Effector memory CD8-positive, alpha-beta T cell (primary cell): ENCODE measurements at regions not wholly inside any gene's neighbourhood (a gene's known extent, or its start where the extent isn't known, plus 50 kb on each side); places are given as distances from the start of the nearest gene placed in this dataset.
A peak's percentile ranks its signal among the peaks of the same experiment; 100 is the strongest.

Experiments used
- ATAC-seq: fragments of 150-1000 bp; cut with Tn5 transposase; replicated peaks from 2 replicates; pipeline ENCODE4 v1.10.0; 2021; ENCODE audit warnings: mild to moderate bottlenecking, moderate library complexity
- DNase-seq, 3 experiments: peaks; one replicate each; pipeline ENCODE4 v3.0.0; 2021
- H3K27ac Mint-ChIP-seq, 2 donors: one replicate each; pipeline ENCODE4 v1.8.0; 2022; ENCODE audit warnings: mild to moderate bottlenecking in 2 of 2, mixed read lengths in 2 of 2, moderate library complexity in 2 of 2
- H3K27me3 Mint-ChIP-seq, 2 donors: one replicate each; pipeline ENCODE4 v1.8.0; 2022; ENCODE audit warnings: mixed read lengths in 2 of 2
- H3K36me3 Mint-ChIP-seq: one replicate; pipeline ENCODE4 v1.8.0; 2022; ENCODE audit warnings: mild to moderate bottlenecking, moderate library complexity, mixed read lengths; ENCODE audit not compliant: insufficient read depth
- H3K4me1 Mint-ChIP-seq, 2 donors: one replicate each; pipeline ENCODE4 v1.8.0; 2022; ENCODE audit warnings: low read depth in 2 of 2, mixed read lengths in 2 of 2
- H3K4me3 Mint-ChIP-seq, 2 donors: one replicate each; pipeline ENCODE4 v1.8.0; 2022; ENCODE audit warnings: mild to moderate bottlenecking in 2 of 2, mixed read lengths in 2 of 2, moderate library complexity in 2 of 2
- H3K9me3 Mint-ChIP-seq, 2 donors: one replicate each; pipeline ENCODE4 v1.8.0; 2022; ENCODE audit warnings: mixed read lengths in 2 of 2

GRCh38 chr2:176645494-176645893, 376.3 kb downstream of the MTX2 start:
- ATAC-seq (no peak), DNase-seq (no peak)
- Mint-ChIP-seq H3K36me3 (no peaks in the 10 kb centered on the region), H3K27me3 (peaks cover 78 to 92% of the 10 kb centered on the region in 2 donors), H3K9me3 (no peaks in the 10 kb centered on the region), H3K27ac (no peak overlapping the region), H3K4me3 (no peak overlapping the region), H3K4me1 (peaks cover 0 to 2% of the 10 kb centered on the region in 2 donors)

GRCh38 chr2:176646033-176646615, 376.9 kb downstream of the MTX2 start:
- Mint-ChIP-seq H3K27me3 (peaks cover 78 to 92% of the 10 kb centered on the region in 2 donors), H3K4me1 (peaks cover 0 to 2% of the 10 kb centered on the region in 2 donors), H3K9me3 (no peaks in the 10 kb centered on the region), H3K4me3 (no peak overlapping the region), H3K36me3 (no peaks in the 10 kb centered on the region), H3K27ac (no peak overlapping the region)
- DNase-seq (no peak), ATAC-seq (no peak)

DNA sequence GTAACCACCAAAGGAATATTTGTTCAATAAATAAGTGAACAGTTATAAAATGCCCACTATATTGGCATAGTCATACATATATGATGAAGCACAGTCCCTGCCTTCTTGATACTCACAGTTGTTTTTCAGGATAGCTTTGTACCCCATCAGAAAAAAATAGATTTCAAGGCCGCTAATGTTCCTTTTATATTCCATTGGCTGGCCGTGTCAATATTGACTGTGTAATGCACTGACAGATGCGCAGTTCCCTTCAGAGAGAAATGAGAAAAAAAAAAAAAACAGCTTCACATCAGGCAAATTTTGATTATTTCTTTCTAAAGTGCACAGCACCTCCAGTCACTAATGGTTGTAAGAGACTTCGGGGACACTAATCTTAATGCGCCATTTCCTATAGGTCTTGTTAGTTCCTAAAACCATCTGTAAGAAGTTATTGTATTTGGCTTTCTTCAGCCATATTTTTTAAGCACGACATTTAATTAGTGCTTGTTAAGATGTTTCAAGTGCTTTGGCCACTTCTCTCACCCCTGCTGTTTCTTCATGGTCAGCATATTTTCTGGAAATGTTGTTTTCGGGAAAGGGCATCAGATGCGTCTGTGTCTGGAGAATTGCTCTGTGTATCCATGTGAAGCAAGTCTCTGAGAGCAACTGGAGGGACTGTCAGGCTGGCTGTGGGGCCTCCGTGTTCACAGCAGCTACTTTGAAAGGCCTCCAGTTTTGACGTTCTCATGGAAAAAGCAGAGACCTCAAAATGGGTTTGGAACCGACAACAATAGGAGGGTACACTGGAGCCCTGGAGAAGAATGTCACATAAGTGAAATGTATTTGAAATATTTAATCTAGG, 378.3 kb downstream of the MTX2 start:
- no peak for ATAC-seq
- no peaks in the 10 kb centered on the region for H3K36me3 Mint-ChIP-seq
- no peak overlapping the region for H3K4me3 Mint-ChIP-seq
- H3K9me3 Mint-ChIP-seq = no peaks in the 10 kb centered on the region
- H3K27ac Mint-ChIP-seq = no peak overlapping the region
- H3K4me1 Mint-ChIP-seq = peaks cover 0 to 2% of the 10 kb centered on the region in 2 donors
- peaks cover 70 to 81% of the 10 kb centered on the region in 2 donors for H3K27me3 Mint-ChIP-seq
- DNase-seq = no peak

DNA sequence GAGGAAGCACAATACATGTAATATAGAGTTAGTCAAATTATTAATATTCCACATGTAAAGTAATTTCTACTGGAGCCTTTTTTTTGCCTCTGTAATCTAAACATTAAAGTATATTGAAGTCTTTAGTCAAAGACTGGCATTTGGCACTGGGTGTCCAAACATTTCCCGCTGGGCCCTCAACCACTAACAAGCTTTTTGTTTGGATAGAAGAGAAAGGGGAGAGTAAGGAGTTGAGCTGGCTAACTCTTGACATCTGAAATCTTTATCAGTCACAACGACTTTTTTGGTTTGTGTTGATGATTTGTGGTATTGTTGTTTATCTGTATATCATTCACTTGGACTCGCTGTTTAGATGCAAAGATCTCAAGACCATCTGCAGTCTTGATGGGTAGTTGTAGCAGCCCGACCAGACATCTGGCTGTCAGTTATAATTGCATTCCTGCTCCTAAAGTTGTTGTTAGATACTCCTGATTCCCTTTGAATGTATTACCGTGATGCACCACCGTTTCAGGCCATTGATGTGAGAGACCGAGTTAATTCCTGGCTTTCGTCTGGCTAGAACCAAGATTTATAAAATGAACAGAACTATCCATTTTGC, 379.6 kb downstream of the MTX2 start:
- H3K4me3 Mint-ChIP-seq = no peak overlapping the region
- ATAC-seq (no peak), DNase-seq (no peak)
- no peaks in the 10 kb centered on the region for H3K9me3 Mint-ChIP-seq
- H3K27me3 Mint-ChIP-seq = peaks cover 60 to 70% of the 10 kb centered on the region in 2 donors
- no peak overlapping the region for H3K27ac Mint-ChIP-seq
- H3K36me3 Mint-ChIP-seq = no peaks in the 10 kb centered on the region
- H3K4me1 Mint-ChIP-seq = no peaks in the 10 kb centered on the region

DNA sequence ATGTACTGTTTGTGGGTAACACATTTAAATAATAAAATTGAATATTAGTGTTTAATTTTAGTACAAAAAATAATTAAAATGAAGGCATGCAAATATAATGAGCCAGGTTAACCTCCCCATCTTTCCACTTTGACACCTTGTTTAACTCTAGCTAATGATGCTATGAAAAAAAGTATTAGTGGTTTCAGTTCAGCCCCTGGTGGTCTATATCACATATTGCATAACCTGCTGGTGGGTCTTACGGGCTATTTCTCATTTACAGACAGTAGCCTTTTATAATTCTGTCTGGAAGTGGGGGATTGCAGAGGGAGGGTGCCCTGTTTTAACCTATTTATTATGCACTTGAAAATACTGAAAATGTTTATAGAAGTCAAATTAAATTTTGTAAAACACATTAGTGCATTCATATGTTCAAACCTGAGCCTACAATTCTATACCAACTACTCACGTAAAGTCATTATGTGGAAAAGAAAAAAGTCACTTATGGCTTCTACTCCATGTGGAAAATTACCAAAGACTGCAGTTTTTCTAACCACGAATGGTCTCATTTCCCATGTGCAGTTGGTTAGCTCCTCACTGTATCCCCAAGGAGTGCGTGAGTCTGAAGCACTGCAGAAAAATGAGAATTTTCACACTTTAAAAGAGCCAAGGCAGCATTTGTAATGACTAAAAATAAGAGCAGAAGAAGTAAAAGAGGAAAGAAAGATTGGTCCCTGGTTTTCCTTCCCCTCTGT, 381.0 kb downstream of the MTX2 start:
- H3K27me3 Mint-ChIP-seq = peaks cover 45 to 55% of the 10 kb centered on the region in 2 donors
- H3K36me3 Mint-ChIP-seq = no peaks in the 10 kb centered on the region
- no peak overlapping the region for H3K27ac Mint-ChIP-seq

DNA sequence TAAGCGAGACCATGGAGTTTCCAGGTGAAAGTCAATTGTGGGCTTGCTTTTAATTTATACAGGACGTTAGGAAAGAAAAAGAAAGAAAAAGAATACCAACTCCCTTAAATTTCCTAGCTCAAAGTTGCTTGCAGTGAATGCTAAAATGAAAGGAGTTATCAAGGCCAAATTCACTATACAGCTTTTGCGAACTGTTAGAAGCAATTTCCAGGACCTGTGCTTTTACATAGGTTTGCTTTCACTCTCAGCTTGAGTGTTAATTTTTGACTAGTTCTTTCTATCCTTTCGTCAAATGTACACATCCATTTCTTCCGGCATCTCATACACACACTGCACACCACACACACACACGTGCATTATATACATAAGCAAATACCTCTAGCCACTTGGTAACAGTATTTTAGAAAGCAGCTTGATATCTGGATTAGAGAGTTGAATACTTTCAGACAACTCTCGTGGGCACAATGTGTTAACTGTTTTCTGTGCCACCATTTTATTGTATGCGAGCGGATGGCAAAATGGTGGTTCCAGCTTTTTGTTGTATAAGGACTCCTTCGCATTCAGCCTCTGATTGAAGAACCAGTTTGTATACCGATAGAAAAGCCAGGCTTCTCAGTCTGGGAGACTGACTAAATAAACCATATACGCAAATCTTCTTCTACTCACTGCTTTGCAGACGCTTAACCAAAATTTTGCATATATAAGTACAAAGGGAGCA, 381.8 kb downstream of the MTX2 start:
- no peaks in the 10 kb centered on the region for H3K4me1 Mint-ChIP-seq
- DNase-seq (no peak), ATAC-seq (no peak)
- H3K27ac Mint-ChIP-seq = no peak overlapping the region
- H3K36me3 Mint-ChIP-seq = no peaks in the 10 kb centered on the region
- no peak overlapping the region for H3K4me3 Mint-ChIP-seq
- peaks cover 41 to 48% of the 10 kb centered on the region in 2 donors for H3K27me3 Mint-ChIP-seq
- no peaks in the 10 kb centered on the region for H3K9me3 Mint-ChIP-seq

More for the DNA sequence above, 381.0 kb downstream of the MTX2 start:
- Mint-ChIP-seq H3K4me3 (no peak overlapping the region), H3K9me3 (no peaks in the 10 kb centered on the region), H3K4me1 (no peaks in the 10 kb centered on the region)
- ATAC-seq (no peak), DNase-seq (no peak)

GRCh38 chr2:176652300-176653182, 383.3 kb downstream of the MTX2 start:
- Mint-ChIP-seq H3K9me3 (no peaks in the 10 kb centered on the region), H3K4me3 (no peak overlapping the region), H3K27me3 (peaks cover 35 to 48% of the 10 kb centered on the region in 2 donors), H3K4me1 (no peaks in the 10 kb centered on the region), H3K36me3 (no peaks in the 10 kb centered on the region), H3K27ac (no peak overlapping the region)
- DNase-seq = peak; percentile 6 to 16 (median 11)
- ATAC-seq = peak; percentile 74

DNA sequence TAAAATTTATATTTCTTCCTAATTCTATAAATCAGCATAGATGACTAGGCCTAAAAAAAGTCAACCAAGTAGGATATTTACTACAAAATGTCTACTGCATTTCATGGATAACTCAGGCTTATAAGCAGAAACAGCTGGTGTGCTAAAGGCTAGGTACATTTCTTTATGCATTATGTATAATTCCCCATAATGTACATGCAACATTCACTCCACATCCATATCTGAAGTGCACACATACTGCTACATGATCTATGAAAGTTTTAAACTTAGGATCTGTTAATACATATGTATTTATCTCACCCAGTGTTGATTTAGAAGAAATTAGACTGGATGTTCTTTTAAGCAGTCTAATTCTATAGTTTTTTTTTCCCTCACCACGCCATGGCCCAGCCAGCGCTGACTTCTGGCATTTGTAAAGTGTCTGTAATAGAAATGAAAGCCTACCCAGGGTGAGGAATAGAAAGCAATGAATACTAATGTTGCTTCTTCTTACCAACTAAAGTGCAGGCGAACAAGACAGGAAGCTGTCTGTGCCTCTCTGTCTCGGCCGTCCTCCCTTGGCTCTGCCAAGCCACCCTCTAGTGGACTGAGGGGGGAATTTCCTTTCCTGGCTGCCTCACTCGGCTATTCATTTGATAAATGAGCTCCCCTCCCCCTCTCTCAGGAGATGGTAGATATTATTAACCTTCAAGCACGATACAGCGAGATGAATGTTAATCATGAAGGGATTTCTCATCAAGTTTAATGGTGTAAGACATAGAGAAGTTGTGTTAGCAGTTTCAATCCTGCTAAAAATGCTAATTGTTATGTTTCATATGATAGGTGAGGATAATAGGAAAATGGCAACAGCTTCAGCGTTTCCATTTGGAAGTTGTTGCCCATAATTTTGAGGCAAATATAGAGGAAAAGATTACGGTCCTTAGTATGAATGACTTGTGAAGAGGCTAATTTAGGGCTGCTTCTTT, 384.5 kb downstream of the MTX2 start:
- Mint-ChIP-seq H3K27me3 (peaks cover 41 to 53% of the 10 kb centered on the region in 2 donors), H3K9me3 (no peaks in the 10 kb centered on the region), H3K4me1 (no peaks in the 10 kb centered on the region), H3K27ac (no peak overlapping the region), H3K4me3 (no peak overlapping the region), H3K36me3 (no peaks in the 10 kb centered on the region)
- peak; percentile 48 for ATAC-seq
- peak; percentile 5 to 17 (median 7) for DNase-seq

- Mint-ChIP-seq H3K9me3 (no peaks in the 10 kb centered on the region), H3K27ac (no peak overlapping the region), H3K4me3 (no peak overlapping the region), H3K36me3 (no peaks in the 10 kb centered on the region), H3K4me1 (no peaks in the 10 kb centered on the region), H3K27me3 (peaks cover 41 to 53% of the 10 kb centered on the region in 2 donors)
- no peak for ATAC-seq
- DNase-seq = no peak
Measured at GRCh38 chr2:176656038-176656775, 387.0 kb downstream of the MTX2 start.

DNA sequence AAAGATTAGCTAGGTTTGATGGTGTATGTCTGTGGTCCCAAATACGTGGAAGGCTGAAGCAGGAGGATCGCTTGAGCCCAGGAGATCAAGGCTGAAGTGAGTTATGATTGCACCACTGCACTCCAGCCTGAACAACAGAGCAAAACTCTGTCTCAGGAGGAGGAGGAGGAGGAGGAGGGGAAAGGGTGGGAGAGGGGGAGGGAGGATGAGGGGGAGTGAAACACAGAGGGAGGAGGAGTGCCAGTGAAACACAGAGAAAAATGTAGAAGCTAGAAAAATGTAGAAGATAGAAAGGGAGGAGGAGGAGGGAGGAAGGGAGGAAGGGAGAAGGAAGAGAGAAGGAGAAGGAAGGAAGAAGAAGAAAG, 387.5 kb downstream of the MTX2 start:
- H3K9me3 Mint-ChIP-seq = no peaks in the 10 kb centered on the region
- DNase-seq = no peak
- peaks cover 41 to 56% of the 10 kb centered on the region in 2 donors for H3K27me3 Mint-ChIP-seq
- H3K27ac Mint-ChIP-seq = no peak overlapping the region
- H3K4me3 Mint-ChIP-seq = no peak overlapping the region
- H3K36me3 Mint-ChIP-seq = no peaks in the 10 kb centered on the region
- no peaks in the 10 kb centered on the region for H3K4me1 Mint-ChIP-seq
- no peak for ATAC-seq

DNA sequence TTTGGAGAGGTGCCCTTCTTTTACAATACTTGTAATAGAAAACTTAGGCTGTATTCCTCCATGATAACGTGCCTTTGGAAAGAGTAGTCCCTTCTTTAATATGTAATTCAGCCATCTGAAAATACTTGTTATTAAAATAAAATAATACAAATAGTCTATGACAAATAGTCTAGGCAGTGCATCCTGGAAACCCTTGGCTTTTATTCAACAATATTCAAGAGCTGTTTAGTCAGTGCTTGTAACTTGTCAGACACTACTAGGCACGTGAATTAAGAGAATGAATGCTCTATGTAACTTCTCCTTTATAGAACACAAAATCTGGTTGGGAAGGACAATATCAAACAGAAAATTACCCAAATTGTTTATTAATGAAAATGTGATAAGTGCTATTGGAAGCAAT, 388.2 kb downstream of the MTX2 start:
- Mint-ChIP-seq H3K4me3 (no peak overlapping the region), H3K36me3 (no peaks in the 10 kb centered on the region), H3K27ac (no peak overlapping the region), H3K9me3 (no peaks in the 10 kb centered on the region), H3K4me1 (no peaks in the 10 kb centered on the region), H3K27me3 (peaks cover 41 to 59% of the 10 kb centered on the region in 2 donors)
- DNase-seq (no peak), ATAC-seq (no peak)
